H1 (cell line): ENCODE measurements at regions not wholly inside any gene's neighbourhood (a gene's known extent, or its start where the extent isn't known, plus 50 kb on each side); places are given as distances from the start of the nearest gene placed in this dataset.

Experiments used
- CTCF ChIA-PET: fragments of 300-600 bp; sonication (Branson Sonifier 250); formaldehyde crosslinking; loops from one replicate; lab custom pipeline; 2021; ENCODE audit not compliant: partially characterized antibody; lab: Charles Lee
- POLR2A ChIA-PET: fragments of 300-600 bp; sonication (Branson Sonifier 250); formaldehyde crosslinking; loops from one replicate; lab custom pipeline; 2021; ENCODE audit warnings: inconsistent platforms; ENCODE audit not compliant: partially characterized antibody; lab: Charles Lee
- DNase-seq, 2 experiments: peaks; one replicate each; pipeline versions ENCODE4 v3.0.0 to v3.0.0-alpha.2; 2010 to 2022; ENCODE audit warnings: low spot score in 2 of 2, low read depth in 1 of 2, mixed read lengths in 1 of 2
- FAIRE-seq: peaks from 2 replicates; lab custom pipeline; 2011; peaks lifted over from hg19 to GRCh38; lab: Jason Lieb, UNC
- H2AFZ ChIP-seq: 2 replicates; pipeline ENCODE4 v1.8.1; 2012; ENCODE audit warnings: low read length, inconsistent platforms
- H2AK5ac ChIP-seq: 2 replicates; pipeline ENCODE4 v1.6.1; 2013; ENCODE audit warnings: low read depth, low read length
- H2BK120ac ChIP-seq: replicated peaks from 2 replicates; pipeline ENCODE3; 2013; ENCODE audit warnings: low read depth, low read length, inconsistent platforms
- H2BK12ac ChIP-seq: 2 replicates; pipeline ENCODE4 v1.6.1; 2013; ENCODE audit warnings: low read depth, low read length
- H2BK15ac ChIP-seq: 2 replicates; pipeline ENCODE4 v1.6.1; 2013; ENCODE audit warnings: low read length
- H2BK20ac ChIP-seq: 2 replicates; pipeline ENCODE4 v1.6.1; 2013; ENCODE audit warnings: low read length
- H2BK5ac ChIP-seq: 2 replicates; pipeline ENCODE4 v1.6.1; 2013; ENCODE audit warnings: low read depth, low read length
- H3K14ac ChIP-seq: 2 replicates; pipeline ENCODE4 v1.6.1; 2013; ENCODE audit warnings: inconsistent platforms; ENCODE audit not compliant: insufficient read length
- H3K18ac ChIP-seq: 2 replicates; pipeline ENCODE4 v1.6.1; 2013; ENCODE audit warnings: low read length; ENCODE audit errors: extremely low read depth
- H3K23ac ChIP-seq: 2 replicates; pipeline ENCODE4 v1.6.1; 2013; ENCODE audit warnings: inconsistent platforms; ENCODE audit not compliant: insufficient read length
- H3K23me2 ChIP-seq: 2 replicates; pipeline ENCODE4 v1.6.1; 2013; ENCODE audit warnings: low read depth, low read length
- H3K27ac ChIP-seq: 2 replicates; pipeline ENCODE4 v1.6.1; 2011; ENCODE audit warnings: low read depth, low read length, inconsistent platforms
- H3K27me3 ChIP-seq, 4 experiments: replicated peaks in 1 of 4; 1 replicate in 1 of 4; 2 replicates in 3 of 4; pipeline versions ENCODE4 v1.6.1 to v1.8.1; 2011 to 2013; ENCODE audit warnings: low read length in 3 of 4, mild to moderate bottlenecking in 3 of 4, inconsistent platforms in 2 of 4, mixed read lengths in 2 of 4, moderate library complexity in 1 of 4; ENCODE audit not compliant: control insufficient read depth in 3 of 4, insufficient read depth in 3 of 4; ENCODE audit errors: extremely low read depth in 1 of 4
- H3K36me3 ChIP-seq, 4 experiments: 2 replicates each; pipeline versions ENCODE4 v1.6.1 to v1.8.1; 2011 to 2013; ENCODE audit warnings: mild to moderate bottlenecking in 4 of 4, low read length in 3 of 4, moderate library complexity in 2 of 4, control low read depth in 1 of 4, inconsistent platforms in 1 of 4; ENCODE audit not compliant: insufficient read depth in 4 of 4, control insufficient read depth in 2 of 4
- H3K4ac ChIP-seq: replicated peaks from 2 replicates; pipeline ENCODE3; 2013; ENCODE audit warnings: low read length, low read depth, mixed read lengths, inconsistent platforms; ENCODE audit not compliant: insufficient read length
- H3K4me1 ChIP-seq, 4 experiments: replicated peaks in 1 of 4; 1 replicate in 1 of 4; 2 replicates in 3 of 4; pipeline versions ENCODE4 v1.6.1 to v1.8.1; 2011 to 2013; ENCODE audit warnings: low read length in 3 of 4, inconsistent platforms in 2 of 4, mixed read lengths in 1 of 4; ENCODE audit not compliant: insufficient read depth in 4 of 4, control insufficient read depth in 3 of 4
- H3K4me2 ChIP-seq, 2 experiments: 2 replicates each; pipeline versions ENCODE4 v1.6.1 to v1.8.1; 2011 to 2013; ENCODE audit warnings: low read depth in 2 of 2, low read length in 2 of 2, control low read depth in 1 of 2, inconsistent platforms in 1 of 2, mild to moderate bottlenecking in 1 of 2; ENCODE audit not compliant: insufficient read depth in 1 of 2
- H3K4me3 ChIP-seq, 4 experiments: fragments of 200-600, 300-600 bp in 1 of 4; sonication (generic), shearing (Covaris generic), sonication (Bioruptor Twin) in 1 of 4; 2 replicates each; pipeline versions ENCODE4 v1.5.1 to v1.8.1; 2011 to 2016; ENCODE audit warnings: low read length in 4 of 4, low read depth in 3 of 4, control low read depth in 2 of 4, inconsistent platforms in 2 of 4, mild to moderate bottlenecking in 2 of 4, mixed read lengths in 1 of 4, moderate library complexity in 1 of 4; ENCODE audit not compliant: insufficient read depth in 2 of 4; ENCODE audit errors: extremely low read depth in 1 of 4
- H3K56ac ChIP-seq: replicated peaks from 2 replicates; pipeline ENCODE3; 2013; ENCODE audit warnings: low read depth, mild to moderate bottlenecking, mixed read lengths, low read length, inconsistent platforms; ENCODE audit not compliant: insufficient read length
- H3K79me1 ChIP-seq: 2 replicates; pipeline ENCODE4 v1.6.1; 2013; ENCODE audit warnings: low read depth, low read length, control low read depth
- H3K79me2 ChIP-seq, 2 experiments: 2 replicates each; pipeline versions ENCODE4 v1.6.1 to v1.8.1; 2012 to 2013; ENCODE audit warnings: low read length in 2 of 2, mild to moderate bottlenecking in 2 of 2, inconsistent platforms in 1 of 2; ENCODE audit not compliant: insufficient read depth in 2 of 2, control insufficient read depth in 1 of 2
- H3K9ac ChIP-seq, 4 experiments: replicated peaks in 1 of 4; 1 replicate in 1 of 4; 2 replicates in 3 of 4; pipeline versions ENCODE4 v1.6.1 to v1.8.1; 2011 to 2013; ENCODE audit warnings: low read depth in 3 of 4, low read length in 3 of 4, control low read depth in 2 of 4, mild to moderate bottlenecking in 2 of 4, moderate library complexity in 2 of 4, inconsistent platforms in 1 of 4; ENCODE audit errors: extremely low read depth in 1 of 4
- H3K9me3 ChIP-seq, 2 experiments: 2 replicates each; pipeline versions ENCODE4 v1.6.1 to v1.8.1; 2012 to 2013; ENCODE audit warnings: mild to moderate bottlenecking in 2 of 2, moderate library complexity in 2 of 2, control low read depth in 1 of 2, inconsistent platforms in 1 of 2, low read depth in 1 of 2, low read length in 1 of 2, mixed read lengths in 1 of 2; ENCODE audit not compliant: insufficient read depth in 2 of 2
- H4K20me1 ChIP-seq, 2 experiments: replicated peaks in 1 of 2; 2 replicates each; pipeline versions ENCODE3 to v1.8.1; 2011 to 2013; ENCODE audit warnings: inconsistent platforms in 2 of 2, low read length in 2 of 2, mild to moderate bottlenecking in 1 of 2; ENCODE audit not compliant: insufficient read depth in 2 of 2, control insufficient read depth in 1 of 2
- H4K5ac ChIP-seq: 2 replicates; pipeline ENCODE4 v1.6.1; 2013; ENCODE audit warnings: low read length, low read depth, mixed read lengths, inconsistent platforms; ENCODE audit not compliant: insufficient read length
- H4K8ac ChIP-seq: 2 replicates; pipeline ENCODE4 v1.8.0; 2013; ENCODE audit warnings: mild to moderate bottlenecking, moderate library complexity, low read length, inconsistent platforms; ENCODE audit not compliant: insufficient read depth; ENCODE audit errors: extremely low read depth
- H4K91ac ChIP-seq: replicated peaks from 2 replicates; pipeline ENCODE3; 2013; ENCODE audit warnings: low read length, mixed read lengths, inconsistent platforms; ENCODE audit not compliant: insufficient read length
- RNF2 ChIP-seq: fragments of 200-900, 300-1000 bp; sonication (generic); IDR thresholded peaks from 2 replicates; pipeline ENCODE4 v1.7.1; 2016; ENCODE audit warnings: borderline replicate concordance, low read depth, mild to moderate bottlenecking, antibody characterized with exemption, low read length; ENCODE audit not compliant: poor library complexity, severe bottlenecking; ENCODE audit errors: missing control alignments
- WGBS, 2 experiments: shearing (Covaris generic) in 1 of 2; methylation state at CpG; one replicate each; pipeline versions ENCODE4 v1.1.6 to v1.1.7; 2013 to 2015; ENCODE audit warnings: low lambda C conversion rate in 2 of 2, mixed read lengths in 2 of 2, inconsistent platforms in 1 of 2, low coverage in 1 of 2, missing lambda C conversion rate in 1 of 2; ENCODE audit not compliant: insufficient replicate concordance in 2 of 2, insufficient coverage in 1 of 2, insufficient read length in 1 of 2; ENCODE audit errors: extremely low coverage in 1 of 2, missing lambda C conversion rate in 1 of 2; 5-methylcytosine and 5-hydroxymethylcytosine counted together

DNA sequence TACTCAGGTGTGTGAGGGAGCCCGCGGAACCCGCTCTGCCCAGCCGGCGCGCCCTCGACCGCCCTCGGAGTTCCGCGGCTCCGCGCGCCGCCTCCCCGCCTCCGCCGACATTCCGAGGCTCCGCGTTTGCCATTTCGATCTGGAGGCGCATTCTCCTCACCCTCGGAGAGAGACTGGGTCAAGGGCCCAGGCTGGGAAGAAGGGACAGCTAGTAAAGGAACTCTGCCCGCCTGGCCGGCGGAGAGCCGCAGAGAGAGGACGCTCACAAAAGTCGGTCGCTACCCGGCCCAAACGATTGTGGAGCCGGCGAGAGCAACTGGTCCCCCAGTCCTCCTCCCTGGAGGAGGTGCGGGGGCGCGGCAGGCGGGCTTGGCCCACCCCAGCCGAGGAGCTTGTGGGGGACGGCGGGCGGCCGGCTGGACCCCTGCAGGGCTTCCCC is 74.5 kb upstream of the LEP start:
- Histone ChIP-seq H2BK12ac (peak overlapping the region; percentile 39; the same call in 1 of the 2 replicates), H4K8ac (peak overlapping the region; percentile 88; the same call in 1 of the 2 replicates), H3K23ac (no peak overlapping the region), H3K23me2 (peaks cover 18% of the 10 kb centered on the region), H3K4me3 (peak overlapping the region; percentile 31 to 87 (median 70)), H3K4me1 (peaks cover 6 to 29% (median 19%) of the 10 kb centered on the region in 4 experiments), H3K9me3 (no peaks in the 10 kb centered on the region), H2BK20ac (no peak overlapping the region), H3K27ac (no peak overlapping the region), H3K79me2 (no peaks in the 10 kb centered on the region), H3K36me3 (no peaks in the 10 kb centered on the region), H4K20me1 (peaks cover 5 to 14% of the 10 kb centered on the region in 2 experiments), H2AFZ (peak overlapping the region; percentile 22; the same call in 1 of the 2 replicates), H2BK15ac (no peak overlapping the region), H3K27me3 (peaks cover 37 to 83% (median 69%) of the 10 kb centered on the region in 4 experiments), H3K4ac (no peak overlapping the region), H2AK5ac (no peak overlapping the region), H4K91ac (no peak overlapping the region), H3K14ac (no peak overlapping the region), H2BK5ac (no peak overlapping the region; the same call in 1 of the 2 replicates), H3K4me2 (peak overlapping the region; percentile 82 to 100), H3K56ac (no peak overlapping the region), H2BK120ac (no peak overlapping the region), H3K9ac (no peak overlapping the region; a peak in 2 of 7 replicates), H4K5ac (no peak overlapping the region), H3K18ac (no peak overlapping the region; the same call in 1 of the 2 replicates), H3K79me1 (no peaks in the 10 kb centered on the region)
- FAIRE-seq (no peak), DNase-seq (peak in 1 of 2 experiments; percentile 81)
- CTCF ChIA-PET = interaction anchor here (1.4 to 10.6 kb wide), 4 partner anchors 12 to 40 kb away, joined by 4 to 131 read pairs (median 26); no protein-coding TSS in a partner anchor
- POLR2A ChIA-PET = interaction anchor here (1.1 kb wide), 1 partner anchor 30 kb away, joined by 3 read pairs; no protein-coding TSS in a partner anchor
- WGBS, 2 experiments = 2% methylated on average over 26 of the region's 44 CpGs; no CpG with 5 or more reads in 1 of the 2 experiments
- TF ChIP-seq RNF2 = peak; percentile 62
